ENCODE measurements at regions not wholly inside any gene's neighbourhood (a gene's known extent, or its start where the extent isn't known, plus 50 kb on each side); places are given as distances from the start of the nearest gene placed in this dataset.

GRCh38 chr1:192100686-192101468 is 57.4 kb upstream of the RGS18 start:
- TF ChIP-seq ZNF274 (IDR thresholded peaks at IDR 0.05; ENCODE audit: low read depth, low read length), result no peak
- no peak for TF ChIP-seq SUZ12 (IDR thresholded peaks at IDR 0.05; ENCODE audit: extremely low read depth, insufficient read depth, insufficient read length)
- TF ChIP-seq YY1 (IDR thresholded peaks at IDR 0.05; ENCODE audit: insufficient read depth, insufficient read length), result no peak
- Histone ChIP-seq H3K9ac (ENCODE audit: insufficient read length, low read depth) (no peak overlapping the region), H3K36me3 (ENCODE audit: insufficient read depth, insufficient read length, low read length) (no peaks in the 10 kb centered on the region), H3K4me1 (ENCODE audit: insufficient read depth, insufficient read length) (no peaks in the 10 kb centered on the region), H3K4me3 (ENCODE audit: insufficient read length, low read depth) (no peak overlapping the region), H3K27me3 (ENCODE audit: insufficient read depth, insufficient read length) (no peaks in the 10 kb centered on the region), H3K9me3 (ENCODE audit: insufficient read depth, low read length) (no peaks in the 10 kb centered on the region)
- no peak for DNase-seq (ENCODE audit: low read depth, low spot score)

- H3K9ac ChIP-seq (ENCODE audit: insufficient read length, low read depth), result no peak overlapping the region
- H3K36me3 ChIP-seq (ENCODE audit: insufficient read depth, insufficient read length, low read length), result no peaks in the 10 kb centered on the region
- H3K27me3 ChIP-seq (ENCODE audit: insufficient read depth, insufficient read length), result no peaks in the 10 kb centered on the region
- H3K9me3 ChIP-seq (ENCODE audit: insufficient read depth, low read length), result no peaks in the 10 kb centered on the region
- H3K4me3 ChIP-seq (ENCODE audit: insufficient read length, low read depth), result no peak overlapping the region
- H3K4me1 ChIP-seq (ENCODE audit: insufficient read depth, insufficient read length), result no peaks in the 10 kb centered on the region
- no peak for TF ChIP-seq YY1 (IDR thresholded peaks at IDR 0.05; ENCODE audit: insufficient read depth, insufficient read length)
- no peak for DNase-seq (ENCODE audit: low read depth, low spot score)
Measured at GRCh38 chr1:192104128-192104527, 54.1 kb upstream of the RGS18 start.

DNA sequence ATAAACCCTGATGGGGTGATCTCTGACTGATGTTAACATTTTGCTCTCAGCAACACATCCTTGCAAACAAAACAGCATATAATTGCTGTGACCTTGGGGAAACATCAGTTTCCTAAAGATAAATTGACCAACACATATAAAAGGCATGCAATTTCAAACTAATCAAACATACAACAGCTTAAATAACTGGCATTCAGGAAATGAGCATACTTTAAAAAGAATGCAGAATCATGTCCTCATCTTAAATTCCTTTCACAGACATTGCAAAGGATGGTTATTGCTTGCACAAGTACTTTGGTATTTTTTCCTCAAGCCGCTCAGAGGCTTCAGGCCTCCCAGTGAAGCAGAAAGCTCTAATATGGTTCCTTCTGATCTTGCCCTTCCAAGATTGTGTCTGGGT is 53.4 kb upstream of the RGS18 start:
- H3K36me3 ChIP-seq (ENCODE audit: insufficient read depth, insufficient read length, low read length), result no peaks in the 10 kb centered on the region
- TF ChIP-seq ZNF274 (IDR thresholded peaks at IDR 0.05; ENCODE audit: low read depth, low read length), result no peak
- TF ChIP-seq SUZ12 (IDR thresholded peaks at IDR 0.05; ENCODE audit: extremely low read depth, insufficient read depth, insufficient read length), result no peak
- TF ChIP-seq YY1 (IDR thresholded peaks at IDR 0.05; ENCODE audit: insufficient read depth, insufficient read length), result no peak
- DNase-seq (ENCODE audit: low read depth, low spot score), result no peak
- no peaks in the 10 kb centered on the region for H3K9me3 ChIP-seq (ENCODE audit: insufficient read depth, low read length)
- H3K4me1 ChIP-seq (ENCODE audit: insufficient read depth, insufficient read length), result no peaks in the 10 kb centered on the region
- no peak overlapping the region for H3K4me3 ChIP-seq (ENCODE audit: insufficient read length, low read depth)
- H3K9ac ChIP-seq (ENCODE audit: insufficient read length, low read depth), result no peak overlapping the region
- H3K27me3 ChIP-seq (ENCODE audit: insufficient read depth, insufficient read length), result no peaks in the 10 kb centered on the region

GRCh38 chr1:192108161-192108560 is 50.1 kb upstream of the RGS18 start:
- Histone ChIP-seq H3K27me3 (ENCODE audit: insufficient read depth, insufficient read length) (no peaks in the 10 kb centered on the region), H3K9me3 (ENCODE audit: insufficient read depth, low read length) (no peaks in the 10 kb centered on the region), H3K4me3 (ENCODE audit: insufficient read length, low read depth) (no peak overlapping the region), H3K36me3 (ENCODE audit: insufficient read depth, insufficient read length, low read length) (no peaks in the 10 kb centered on the region), H3K4me1 (ENCODE audit: insufficient read depth, insufficient read length) (no peaks in the 10 kb centered on the region), H3K9ac (ENCODE audit: insufficient read length, low read depth) (no peak overlapping the region)
- TF ChIP-seq ZNF274 (IDR thresholded peaks at IDR 0.05; ENCODE audit: low read depth, low read length) (no peak), YY1 (IDR thresholded peaks at IDR 0.05; ENCODE audit: insufficient read depth, insufficient read length) (no peak), SUZ12 (IDR thresholded peaks at IDR 0.05; ENCODE audit: extremely low read depth, insufficient read depth, insufficient read length) (no peak)
- DNase-seq (ENCODE audit: low read depth, low spot score), result no peak

All from NT2/D1 (cell line).